Testis (tissue), 2 donors: ENCODE measurements at regions not wholly inside any gene's neighbourhood (a gene's known extent, or its start where the extent isn't known, plus 50 kb on each side); places are given as distances from the start of the nearest gene placed in this dataset.

Source experiments
- POLR2A ChIP-seq: fragments of 450-650 bp; IDR thresholded peaks from one replicate; pipeline ENCODE4 v1.6.1; 2017; ENCODE audit warnings: antibody characterized with exemption, mild to moderate bottlenecking, moderate library complexity
- TF ChIP-seq, protein P1 (sequence below), 3 experiments: fragments of 450-650 bp in 2 of 3; fragments of 200-600 bp in 1 of 3; sonication (generic) in 1 of 3; IDR thresholded peaks; one replicate each; pipeline ENCODE4 v1.5.1; 2016 to 2019; ENCODE audit warnings: antibody characterized with exemption in 3 of 3, mild to moderate bottlenecking in 2 of 3, moderate library complexity in 1 of 3

DNA sequence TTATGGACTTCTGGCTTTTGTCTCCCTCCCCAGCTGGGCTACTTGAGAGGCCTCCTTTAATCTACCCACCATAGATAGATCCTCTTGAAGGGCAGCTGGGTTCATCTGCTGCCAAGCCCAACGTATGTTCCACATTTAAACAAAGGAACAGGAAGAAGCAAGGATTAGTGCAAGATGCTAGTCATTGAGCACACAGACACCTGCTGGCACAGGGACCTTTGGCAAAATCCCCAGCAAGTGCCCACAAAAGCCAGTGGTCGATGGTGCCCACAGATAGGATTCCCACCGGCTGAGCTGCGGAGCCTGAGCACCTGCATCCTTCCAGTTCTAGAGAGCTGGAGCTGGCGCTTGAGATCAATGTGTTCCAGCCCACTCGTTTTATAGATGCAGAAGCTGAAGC, 57.7 kb upstream of the SHB start:
- TF ChIP-seq, protein P1, sequence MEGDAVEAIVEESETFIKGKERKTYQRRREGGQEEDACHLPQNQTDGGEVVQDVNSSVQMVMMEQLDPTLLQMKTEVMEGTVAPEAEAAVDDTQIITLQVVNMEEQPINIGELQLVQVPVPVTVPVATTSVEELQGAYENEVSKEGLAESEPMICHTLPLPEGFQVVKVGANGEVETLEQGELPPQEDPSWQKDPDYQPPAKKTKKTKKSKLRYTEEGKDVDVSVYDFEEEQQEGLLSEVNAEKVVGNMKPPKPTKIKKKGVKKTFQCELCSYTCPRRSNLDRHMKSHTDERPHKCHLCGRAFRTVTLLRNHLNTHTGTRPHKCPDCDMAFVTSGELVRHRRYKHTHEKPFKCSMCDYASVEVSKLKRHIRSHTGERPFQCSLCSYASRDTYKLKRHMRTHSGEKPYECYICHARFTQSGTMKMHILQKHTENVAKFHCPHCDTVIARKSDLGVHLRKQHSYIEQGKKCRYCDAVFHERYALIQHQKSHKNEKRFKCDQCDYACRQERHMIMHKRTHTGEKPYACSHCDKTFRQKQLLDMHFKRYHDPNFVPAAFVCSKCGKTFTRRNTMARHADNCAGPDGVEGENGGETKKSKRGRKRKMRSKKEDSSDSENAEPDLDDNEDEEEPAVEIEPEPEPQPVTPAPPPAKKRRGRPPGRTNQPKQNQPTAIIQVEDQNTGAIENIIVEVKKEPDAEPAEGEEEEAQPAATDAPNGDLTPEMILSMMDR (IDR thresholded peaks at IDR 0.05) = no peak
- TF ChIP-seq POLR2A = no peak
